ENCODE measurements at regions not wholly inside any gene's neighbourhood (a gene's known extent, or its start where the extent isn't known, plus 50 kb on each side); places are given as distances from the start of the nearest gene placed in this dataset.

DNA sequence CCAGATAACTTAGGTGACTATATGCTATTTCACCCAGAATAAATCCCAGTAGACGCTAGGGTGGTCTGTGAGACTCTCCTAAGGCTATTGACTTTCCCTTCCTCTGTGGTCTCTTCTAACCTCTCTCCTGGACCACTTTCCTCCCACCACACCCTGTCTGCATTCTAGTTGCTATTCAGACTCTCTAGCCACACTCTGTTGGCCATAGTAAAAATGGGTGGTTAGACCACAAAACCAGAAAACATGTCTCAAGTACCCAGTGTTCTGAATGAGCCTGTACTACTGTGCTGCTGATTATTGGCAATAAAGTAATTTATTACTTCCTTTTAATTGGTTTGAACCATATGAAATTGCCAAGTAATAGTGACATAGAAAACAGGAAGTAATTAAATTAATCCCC lies 240.8 kb downstream of the KIF20B start:
- H3K4me3 ChIP-seq (ENCODE audit: low read length) = no peak overlapping the region
- Mint-ChIP-seq H3K27ac (no peak overlapping the region), H3K36me3 (no peaks in the 10 kb centered on the region), H3K4me1 (peaks cover 0 to 14% (median 12%) of the 10 kb centered on the region in 7 donors), H3K4me3 (no peak overlapping the region), H3K9me3 (peaks cover 0 to 4% (median 0%) of the 10 kb centered on the region in 11 donors), H3K27me3 (peaks cover 0 to 7% (median 4%) of the 10 kb centered on the region in 5 donors)
- H3K27ac ChIP-seq (ENCODE audit: low read depth, low read length) = no peak overlapping the region
- POLR2A ChIA-PET = no interaction called here
- H3K36me3 ChIP-seq (ENCODE audit: control insufficient read depth in 2 of 3, insufficient read depth in 3 of 3, low read length in 3 of 3) = no peaks in the 10 kb centered on the region
- no peak for DNase-seq
- CTCF ChIA-PET = no interaction called here
- ATAC-seq = no peak
- no peaks in the 10 kb centered on the region for H3K9me3 ChIP-seq (ENCODE audit: control insufficient read depth in 2 of 3, low read length in 3 of 3)
- no peaks in the 10 kb centered on the region for H3K4me1 ChIP-seq (ENCODE audit: control insufficient read depth in 2 of 2, insufficient read depth in 2 of 2, low read length in 2 of 2)
- H3K27me3 ChIP-seq (ENCODE audit: control insufficient read depth in 2 of 2, insufficient read depth in 2 of 2, low read length in 2 of 2) = no peaks in the 10 kb centered on the region
- intact Hi-C loops (cut with micrococcal nuclease) = no loop called here

DNA sequence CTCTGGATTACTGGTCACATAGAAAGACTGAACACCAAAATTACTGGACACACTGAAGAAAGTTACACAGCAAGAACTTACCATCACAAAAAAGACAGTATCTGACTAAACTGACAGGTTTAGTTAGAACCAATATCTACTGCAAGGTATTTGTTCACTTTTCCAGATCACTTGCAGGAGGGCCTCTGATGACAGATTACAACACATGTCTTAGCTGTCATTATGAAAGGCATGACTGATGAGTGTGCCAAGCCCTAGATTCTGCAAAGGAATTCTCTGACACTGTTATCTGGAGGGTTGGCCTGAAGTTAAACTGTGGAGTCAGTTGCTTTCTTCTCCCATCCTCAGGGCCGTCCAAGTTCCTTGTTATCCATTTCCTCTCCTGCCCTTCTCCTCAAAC lies 242.7 kb downstream of the KIF20B start:
- Histone ChIP-seq H3K27ac (ENCODE audit: low read depth, low read length) (no peak overlapping the region), H3K9me3 (ENCODE audit: control insufficient read depth in 2 of 3, low read length in 3 of 3) (no peaks in the 10 kb centered on the region), H3K27me3 (ENCODE audit: control insufficient read depth in 2 of 2, insufficient read depth in 2 of 2, low read length in 2 of 2) (no peaks in the 10 kb centered on the region), H3K4me1 (ENCODE audit: control insufficient read depth in 2 of 2, insufficient read depth in 2 of 2, low read length in 2 of 2) (no peaks in the 10 kb centered on the region), H3K36me3 (ENCODE audit: control insufficient read depth in 2 of 3, insufficient read depth in 3 of 3, low read length in 3 of 3) (no peaks in the 10 kb centered on the region), H3K4me3 (ENCODE audit: low read length) (no peak overlapping the region)
- Mint-ChIP-seq H3K27ac (no peak overlapping the region), H3K4me1 (peaks cover 0 to 14% (median 12%) of the 10 kb centered on the region in 7 donors), H3K36me3 (no peaks in the 10 kb centered on the region), H3K9me3 (peaks cover 0 to 10% (median 0%) of the 10 kb centered on the region in 11 donors), H3K27me3 (peaks cover 0 to 7% (median 4%) of the 10 kb centered on the region in 5 donors), H3K4me3 (no peak overlapping the region)
- POLR2A ChIA-PET = no interaction called here
- DNase-seq (no peak), ATAC-seq (no peak)
- CTCF ChIA-PET = no interaction called here
- intact Hi-C loops (cut with micrococcal nuclease) = no loop called here

GRCh38 chr10:89946106-89946505 lies 244.7 kb downstream of the KIF20B start:
- no peak overlapping the region for H3K27ac ChIP-seq (ENCODE audit: low read depth, low read length)
- H3K9me3 ChIP-seq (ENCODE audit: control insufficient read depth in 2 of 3, low read length in 3 of 3) = no peaks in the 10 kb centered on the region
- Mint-ChIP-seq H3K9me3 (peaks cover 0 to 10% (median 0%) of the 10 kb centered on the region in 11 donors), H3K27ac (no peak overlapping the region), H3K27me3 (peaks cover 0 to 4% (median 0%) of the 10 kb centered on the region in 5 donors), H3K4me1 (peaks cover 0 to 14% (median 12%) of the 10 kb centered on the region in 7 donors), H3K36me3 (no peaks in the 10 kb centered on the region), H3K4me3 (peak overlapping the region in 6 of 10 donors; percentile 27 to 55 (median 42))
- ChIA-PET POLR2A (no interaction called here), CTCF (no interaction called here)
- intact Hi-C loops (cut with micrococcal nuclease) = no loop called here
- H3K36me3 ChIP-seq (ENCODE audit: control insufficient read depth in 2 of 3, insufficient read depth in 3 of 3, low read length in 3 of 3) = no peaks in the 10 kb centered on the region
- no peak for DNase-seq
- no peaks in the 10 kb centered on the region for H3K27me3 ChIP-seq (ENCODE audit: control insufficient read depth in 2 of 2, insufficient read depth in 2 of 2, low read length in 2 of 2)
- H3K4me3 ChIP-seq (ENCODE audit: low read length) = no peak overlapping the region
- no peak for ATAC-seq
- H3K4me1 ChIP-seq (ENCODE audit: control insufficient read depth in 2 of 2, insufficient read depth in 2 of 2, low read length in 2 of 2) = no peaks in the 10 kb centered on the region

DNA sequence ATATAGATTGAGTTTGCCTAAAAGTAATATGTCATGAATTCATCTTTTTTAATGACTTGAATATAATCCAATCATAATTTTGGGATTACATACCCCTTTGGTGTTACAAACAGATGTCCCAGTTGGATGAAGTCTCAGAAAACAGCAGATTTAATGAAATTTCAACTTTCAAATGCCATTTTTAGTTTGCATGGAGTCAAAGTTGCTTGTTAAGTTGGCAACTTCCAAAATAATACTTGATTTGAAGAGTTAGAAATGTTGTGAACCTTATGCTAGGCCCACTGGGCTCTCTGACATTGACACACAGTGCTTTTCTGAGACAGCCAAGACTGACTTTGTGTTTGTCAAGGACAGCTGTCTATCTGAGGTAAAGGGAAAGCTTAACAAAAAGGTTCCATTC lies 248.1 kb downstream of the KIF20B start:
- H3K4me1 ChIP-seq (ENCODE audit: control insufficient read depth in 2 of 2, insufficient read depth in 2 of 2, low read length in 2 of 2) = no peaks in the 10 kb centered on the region
- no peak overlapping the region for H3K4me3 Mint-ChIP-seq
- ChIA-PET CTCF (no interaction called here), POLR2A (no interaction called here)
- H3K9me3 Mint-ChIP-seq = peaks cover 0 to 10% (median 0%) of the 10 kb centered on the region in 11 donors
- peaks cover 0 to 11% (median 3%) of the 10 kb centered on the region in 5 donors for H3K27me3 Mint-ChIP-seq
- no peak overlapping the region for H3K27ac Mint-ChIP-seq
- no peaks in the 10 kb centered on the region for H3K36me3 ChIP-seq (ENCODE audit: control insufficient read depth in 2 of 3, insufficient read depth in 3 of 3, low read length in 3 of 3)
- ATAC-seq (no peak), DNase-seq (no peak)
- H3K4me1 Mint-ChIP-seq = peaks cover 0 to 14% (median 12%) of the 10 kb centered on the region in 7 donors
- no peak overlapping the region for H3K27ac ChIP-seq (ENCODE audit: low read depth, low read length)
- H3K27me3 ChIP-seq (ENCODE audit: control insufficient read depth in 2 of 2, insufficient read depth in 2 of 2, low read length in 2 of 2) = no peaks in the 10 kb centered on the region
- no peaks in the 10 kb centered on the region for H3K9me3 ChIP-seq (ENCODE audit: control insufficient read depth in 2 of 3, low read length in 3 of 3)
- intact Hi-C loops (cut with micrococcal nuclease) = no loop called here
- H3K4me3 ChIP-seq (ENCODE audit: low read length) = no peak overlapping the region
- H3K36me3 Mint-ChIP-seq = no peaks in the 10 kb centered on the region

DNA sequence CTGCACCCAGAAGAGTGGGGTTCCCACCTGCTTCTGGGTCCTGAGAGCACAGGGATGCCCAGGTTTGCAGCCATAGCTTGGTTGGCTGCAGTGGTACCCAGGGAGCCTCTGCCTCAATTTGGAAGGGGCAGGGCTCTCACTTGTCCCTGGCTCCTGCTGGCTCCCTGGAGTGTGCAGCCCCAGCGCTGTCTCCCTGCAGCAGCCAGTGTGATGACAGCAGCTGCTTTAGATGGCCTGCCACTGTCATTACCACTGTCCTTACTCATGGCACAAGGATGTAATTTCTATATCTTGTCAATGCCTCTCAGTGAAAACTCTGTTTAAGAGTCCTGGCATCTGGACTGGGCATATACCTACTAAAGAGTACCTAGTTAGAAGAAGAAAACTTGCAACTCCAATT lies 250.9 kb downstream of the KIF20B start:
- no peak overlapping the region for H3K27ac ChIP-seq (ENCODE audit: low read depth, low read length)
- Mint-ChIP-seq H3K27me3 (peaks cover 0 to 11% (median 3%) of the 10 kb centered on the region in 5 donors), H3K27ac (no peak overlapping the region), H3K4me3 (no peak overlapping the region), H3K36me3 (no peaks in the 10 kb centered on the region), H3K9me3 (peaks cover 0 to 9% (median 0%) of the 10 kb centered on the region in 11 donors), H3K4me1 (no peaks in the 10 kb centered on the region)
- intact Hi-C loops (cut with micrococcal nuclease) = loop anchor here in 1 of 2 donors (10.0 kb wide), 1 partner anchor 912 kb away; no protein-coding TSS in a partner anchor
- ATAC-seq (no peak), DNase-seq (no peak)
- ChIA-PET POLR2A (no interaction called here), CTCF (no interaction called here)
- no peaks in the 10 kb centered on the region for H3K36me3 ChIP-seq (ENCODE audit: control insufficient read depth in 2 of 3, insufficient read depth in 3 of 3, low read length in 3 of 3)
- H3K4me1 ChIP-seq (ENCODE audit: control insufficient read depth in 2 of 2, insufficient read depth in 2 of 2, low read length in 2 of 2) = no peaks in the 10 kb centered on the region
- no peaks in the 10 kb centered on the region for H3K9me3 ChIP-seq (ENCODE audit: control insufficient read depth in 2 of 3, low read length in 3 of 3)
- H3K4me3 ChIP-seq (ENCODE audit: low read length) = no peak overlapping the region
- H3K27me3 ChIP-seq (ENCODE audit: control insufficient read depth in 2 of 2, insufficient read depth in 2 of 2, low read length in 2 of 2) = no peaks in the 10 kb centered on the region

DNA sequence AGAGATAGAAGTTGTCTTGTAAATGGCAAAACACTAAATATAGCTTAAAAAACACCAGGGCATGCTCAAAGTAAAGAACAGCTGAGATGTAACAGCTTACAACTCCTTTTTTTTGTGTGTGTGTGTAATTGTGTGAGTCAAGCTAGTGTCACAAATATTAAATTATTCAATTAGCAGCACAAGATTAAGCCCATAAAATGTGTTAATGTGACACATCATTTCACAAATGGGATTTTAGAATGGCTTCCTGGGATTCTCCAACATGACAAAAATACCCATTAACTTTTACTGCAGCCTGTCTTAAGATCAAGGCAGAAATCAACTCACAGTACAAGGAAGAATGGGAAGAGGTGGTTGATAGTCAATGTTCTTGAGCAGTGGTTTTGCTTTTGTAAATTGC lies 251.4 kb downstream of the KIF20B start:
- peaks cover 0 to 11% (median 0%) of the 10 kb centered on the region in 5 donors for H3K27me3 Mint-ChIP-seq

GRCh38 chr10:89954061-89954460 lies 252.7 kb downstream of the KIF20B start:
- Mint-ChIP-seq H3K27me3 (peaks cover 0 to 11% (median 3%) of the 10 kb centered on the region in 5 donors), H3K4me1 (no peaks in the 10 kb centered on the region), H3K27ac (no peak overlapping the region), H3K4me3 (no peak overlapping the region), H3K9me3 (no peaks in the 10 kb centered on the region), H3K36me3 (no peaks in the 10 kb centered on the region)
- ChIA-PET CTCF (no interaction called here), POLR2A (no interaction called here)
- no peak for ATAC-seq
- Histone ChIP-seq H3K9me3 (ENCODE audit: control insufficient read depth in 2 of 3, low read length in 3 of 3) (no peaks in the 10 kb centered on the region), H3K4me3 (ENCODE audit: low read length) (no peak overlapping the region), H3K4me1 (ENCODE audit: control insufficient read depth in 2 of 2, insufficient read depth in 2 of 2, low read length in 2 of 2) (no peaks in the 10 kb centered on the region), H3K27me3 (ENCODE audit: control insufficient read depth in 2 of 2, insufficient read depth in 2 of 2, low read length in 2 of 2) (no peaks in the 10 kb centered on the region), H3K27ac (ENCODE audit: low read depth, low read length) (no peak overlapping the region), H3K36me3 (ENCODE audit: control insufficient read depth in 2 of 3, insufficient read depth in 3 of 3, low read length in 3 of 3) (no peaks in the 10 kb centered on the region)
- intact Hi-C loops (cut with micrococcal nuclease) = loop anchor here in 1 of 2 donors (10.0 kb wide), 1 partner anchor 911 kb away; no protein-coding TSS in a partner anchor
- no peak for DNase-seq

More for the DNA sequence above, 251.4 kb downstream of the KIF20B start:
- Mint-ChIP-seq H3K27ac (no peak overlapping the region), H3K4me1 (no peaks in the 10 kb centered on the region), H3K9me3 (peaks cover 0 to 5% (median 0%) of the 10 kb centered on the region in 11 donors), H3K4me3 (no peak overlapping the region), H3K36me3 (no peaks in the 10 kb centered on the region)
- DNase-seq (no peak), ATAC-seq (no peak)
- intact Hi-C loops (cut with micrococcal nuclease) = loop anchor here in 1 of 2 donors (10.0 kb wide), 1 partner anchor 912 kb away; no protein-coding TSS in a partner anchor
- no peaks in the 10 kb centered on the region for H3K36me3 ChIP-seq (ENCODE audit: control insufficient read depth in 2 of 3, insufficient read depth in 3 of 3, low read length in 3 of 3)
- no peak overlapping the region for H3K27ac ChIP-seq (ENCODE audit: low read depth, low read length)
- no peaks in the 10 kb centered on the region for H3K4me1 ChIP-seq (ENCODE audit: control insufficient read depth in 2 of 2, insufficient read depth in 2 of 2, low read length in 2 of 2)
- ChIA-PET CTCF (interaction anchor here (0.7 kb wide), 1 partner anchor 1735 kb away, joined by 3 read pairs; no protein-coding TSS in a partner anchor), POLR2A (no interaction called here)
- H3K4me3 ChIP-seq (ENCODE audit: low read length) = no peak overlapping the region
- H3K9me3 ChIP-seq (ENCODE audit: control insufficient read depth in 2 of 3, low read length in 3 of 3) = no peaks in the 10 kb centered on the region
- no peaks in the 10 kb centered on the region for H3K27me3 ChIP-seq (ENCODE audit: control insufficient read depth in 2 of 2, insufficient read depth in 2 of 2, low read length in 2 of 2)
